ENCODE measurements at regions not wholly inside any gene's neighbourhood (a gene's known extent, or its start where the extent isn't known, plus 50 kb on each side); places are given as distances from the start of the nearest gene placed in this dataset.
"Not testable (repeated sequence)": the region's sequence is repeated elsewhere in the genome, so short reads cannot be mapped to it uniquely, and the experiment has no call there.

DNA sequence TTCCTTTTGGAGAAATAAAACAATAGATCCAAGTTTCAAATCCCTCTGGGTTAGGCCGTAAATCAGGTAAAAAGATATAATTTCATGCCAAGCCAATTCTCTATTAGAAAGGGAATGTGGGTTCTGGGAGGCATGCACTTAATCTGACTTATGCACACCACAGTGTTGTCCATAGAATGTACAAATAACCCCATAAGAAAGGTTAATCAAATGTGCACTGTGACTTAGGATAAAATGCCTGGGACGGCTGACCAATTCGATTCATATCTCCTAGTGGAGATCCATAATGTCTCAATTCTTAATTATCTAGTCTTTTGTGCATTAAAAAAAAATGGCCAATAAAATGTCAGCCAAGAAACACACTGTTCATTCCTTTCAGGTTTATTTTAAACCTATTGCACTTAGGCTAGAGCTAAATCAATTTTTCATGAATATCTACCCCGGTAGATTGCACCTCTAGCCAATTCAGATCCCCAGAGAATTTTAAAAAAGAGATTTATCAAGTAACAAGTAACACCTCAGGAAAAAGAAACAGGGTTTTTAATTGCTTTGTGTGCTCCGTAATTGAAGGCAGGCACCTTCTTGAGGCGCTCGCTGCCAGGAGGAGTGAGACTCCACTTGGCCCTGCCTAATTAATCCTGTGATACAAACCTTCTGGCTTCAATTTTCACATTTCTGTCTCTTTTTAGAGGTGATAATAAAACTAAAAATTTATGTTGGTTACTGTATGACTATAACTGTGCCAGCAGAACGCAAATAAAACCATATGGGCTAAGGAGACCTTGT lies 265.1 kb downstream of the ETV1 start:
- H3K27ac ChIP-seq: no peak overlapping the region
- TF ChIP-seq, protein P1, sequence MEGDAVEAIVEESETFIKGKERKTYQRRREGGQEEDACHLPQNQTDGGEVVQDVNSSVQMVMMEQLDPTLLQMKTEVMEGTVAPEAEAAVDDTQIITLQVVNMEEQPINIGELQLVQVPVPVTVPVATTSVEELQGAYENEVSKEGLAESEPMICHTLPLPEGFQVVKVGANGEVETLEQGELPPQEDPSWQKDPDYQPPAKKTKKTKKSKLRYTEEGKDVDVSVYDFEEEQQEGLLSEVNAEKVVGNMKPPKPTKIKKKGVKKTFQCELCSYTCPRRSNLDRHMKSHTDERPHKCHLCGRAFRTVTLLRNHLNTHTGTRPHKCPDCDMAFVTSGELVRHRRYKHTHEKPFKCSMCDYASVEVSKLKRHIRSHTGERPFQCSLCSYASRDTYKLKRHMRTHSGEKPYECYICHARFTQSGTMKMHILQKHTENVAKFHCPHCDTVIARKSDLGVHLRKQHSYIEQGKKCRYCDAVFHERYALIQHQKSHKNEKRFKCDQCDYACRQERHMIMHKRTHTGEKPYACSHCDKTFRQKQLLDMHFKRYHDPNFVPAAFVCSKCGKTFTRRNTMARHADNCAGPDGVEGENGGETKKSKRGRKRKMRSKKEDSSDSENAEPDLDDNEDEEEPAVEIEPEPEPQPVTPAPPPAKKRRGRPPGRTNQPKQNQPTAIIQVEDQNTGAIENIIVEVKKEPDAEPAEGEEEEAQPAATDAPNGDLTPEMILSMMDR (IDR thresholded peaks at IDR 0.05): no peak
- TF ChIP-seq ZFX (IDR thresholded peaks at IDR 0.05; ENCODE audit: borderline replicate concordance): no peak

DNA sequence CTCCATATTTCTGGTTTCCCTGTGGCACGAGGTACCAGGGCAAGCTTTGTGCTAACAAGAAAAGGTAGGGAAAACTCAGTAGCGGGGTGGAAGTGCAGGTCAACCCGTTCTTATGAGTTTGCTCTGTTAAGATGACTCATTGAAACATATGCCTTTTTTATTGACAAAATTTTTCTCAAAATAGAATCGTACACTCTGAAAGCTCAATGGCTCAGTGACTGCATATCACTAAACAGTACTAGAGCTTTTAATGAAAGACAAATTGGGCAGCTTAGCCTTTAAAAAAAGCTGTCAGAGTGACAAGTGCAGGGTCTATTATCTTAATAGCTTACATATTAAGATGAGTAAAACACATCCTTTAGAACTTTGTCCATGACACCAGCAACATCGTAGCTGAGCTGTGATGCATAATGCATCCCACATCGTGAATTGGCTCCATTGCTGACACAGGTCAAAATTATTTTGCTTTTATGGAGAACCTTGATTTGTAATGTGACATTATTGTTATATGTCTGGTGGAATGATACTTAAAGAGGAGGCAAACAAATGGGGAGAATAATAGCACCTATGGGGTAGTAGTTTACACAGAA lies 264.4 kb downstream of the ETV1 start:
- TF ChIP-seq, protein P1 (IDR thresholded peaks at IDR 0.05): no peak
- no peak for TF ChIP-seq ZFX (IDR thresholded peaks at IDR 0.05; ENCODE audit: borderline replicate concordance)
- no peak overlapping the region for H3K27ac ChIP-seq

DNA sequence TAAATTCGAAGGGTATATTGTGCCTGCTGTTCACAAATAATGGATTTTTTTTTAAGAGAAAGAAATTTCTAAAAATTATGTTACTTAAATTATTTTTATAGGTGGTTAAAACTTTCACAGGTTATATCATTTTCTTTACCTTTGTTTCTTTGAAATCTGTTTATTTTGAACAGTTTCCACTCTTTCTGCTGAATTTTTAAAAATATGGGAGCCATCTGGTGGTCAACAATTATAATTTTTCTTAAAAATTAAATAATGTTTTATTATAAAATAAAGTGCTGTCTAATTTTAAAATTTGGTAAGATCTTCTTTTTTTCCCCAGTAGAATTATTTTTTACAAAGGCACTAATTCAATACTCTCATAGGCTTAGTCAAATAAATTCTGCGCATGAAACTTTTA lies 263.9 kb downstream of the ETV1 start:
- no peak overlapping the region for H3K27ac ChIP-seq
- TF ChIP-seq, protein P1 (IDR thresholded peaks at IDR 0.05): peak; percentile 27
- no peak for TF ChIP-seq ZFX (IDR thresholded peaks at IDR 0.05; ENCODE audit: borderline replicate concordance)

DNA sequence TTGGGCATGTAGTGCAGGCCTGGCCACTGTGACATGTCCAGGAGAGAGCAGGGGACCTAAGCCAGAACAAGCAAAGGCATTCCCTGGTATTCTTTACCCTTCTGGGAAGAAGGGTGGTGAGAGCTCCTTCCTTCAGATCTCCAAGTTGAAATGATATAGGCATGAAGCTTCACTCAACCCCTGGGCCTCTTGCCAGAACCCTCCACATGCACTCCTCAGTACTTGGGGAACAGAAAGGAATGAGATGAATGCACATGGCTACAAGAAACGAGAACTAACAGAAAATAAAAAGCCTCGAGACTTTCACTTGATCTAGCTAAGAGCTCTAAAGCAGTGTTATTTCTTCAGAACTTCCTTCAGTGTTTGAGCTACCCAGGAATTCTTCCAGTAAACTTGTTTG lies 262.2 kb downstream of the ETV1 start:
- H3K27ac ChIP-seq: no peak overlapping the region
- TF ChIP-seq, protein P1 (IDR thresholded peaks at IDR 0.05): no peak
- no peak for TF ChIP-seq ZFX (IDR thresholded peaks at IDR 0.05; ENCODE audit: borderline replicate concordance)

DNA sequence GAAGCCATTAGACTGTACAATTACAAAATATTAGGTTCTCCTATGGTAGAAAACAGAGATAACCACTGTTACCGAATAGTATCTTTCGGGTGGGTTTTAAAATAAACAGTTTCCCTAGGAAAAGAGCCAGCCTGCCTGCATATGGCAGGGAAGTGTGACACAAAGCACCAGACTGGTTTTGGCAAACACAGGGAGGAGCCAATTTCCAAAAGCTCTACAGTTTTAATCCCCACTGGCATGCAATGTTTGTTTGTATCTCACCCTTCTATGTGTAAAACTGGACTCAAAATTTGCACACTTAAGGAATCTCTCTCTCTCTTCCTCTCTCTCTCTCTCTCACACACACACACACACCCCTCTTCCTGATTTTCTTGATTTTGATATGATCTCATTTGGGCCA lies 261.7 kb downstream of the ETV1 start:
- no peak overlapping the region for H3K27ac ChIP-seq
- TF ChIP-seq, protein P1 (IDR thresholded peaks at IDR 0.05): no peak
- TF ChIP-seq ZFX (IDR thresholded peaks at IDR 0.05; ENCODE audit: borderline replicate concordance): no peak

DNA sequence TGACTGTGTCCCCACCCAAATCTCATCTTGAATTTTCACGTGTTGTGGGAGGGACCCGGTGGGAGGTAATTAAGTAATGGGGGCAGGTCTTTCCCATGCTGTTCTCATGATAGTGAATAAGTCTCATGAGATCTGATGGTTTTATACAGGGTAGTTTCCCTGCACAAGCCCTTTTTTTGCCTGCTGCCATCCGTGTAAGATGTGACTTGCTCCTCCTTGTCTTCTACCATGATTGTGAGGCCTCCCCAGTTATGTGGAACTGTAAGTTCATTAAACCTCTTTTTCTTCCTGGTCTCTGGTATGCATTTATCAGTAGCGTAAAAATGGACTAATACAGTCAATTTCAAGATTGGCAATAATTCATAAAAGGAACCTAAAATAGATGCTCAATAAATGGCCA lies 261.0 kb downstream of the ETV1 start:
- H3K27ac ChIP-seq: not testable (repeated sequence)

DNA sequence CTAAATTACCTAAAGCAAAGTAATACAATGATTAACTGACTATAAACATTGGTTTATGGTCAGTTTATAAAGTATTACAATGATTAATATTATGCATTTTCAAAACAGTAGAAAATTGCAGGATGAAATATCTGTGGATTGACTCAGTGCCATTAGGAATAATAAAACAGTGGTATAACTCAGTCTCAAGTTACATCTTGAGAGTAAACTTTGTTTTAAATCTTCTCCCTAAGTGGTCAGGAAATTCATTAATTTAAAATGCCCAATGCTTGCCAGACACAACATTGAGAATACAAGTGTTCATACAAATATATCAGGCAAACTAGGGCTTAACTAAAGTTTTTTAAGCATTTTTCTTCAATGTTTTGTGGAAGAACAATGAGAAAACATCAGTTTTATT lies 257.8 kb downstream of the ETV1 start:
- no peak overlapping the region for H3K27ac ChIP-seq

More for the DNA sequence above, 257.8 kb downstream of the ETV1 start:
- no peak for TF ChIP-seq ZFX (IDR thresholded peaks at IDR 0.05; ENCODE audit: borderline replicate concordance)
- TF ChIP-seq, protein P1 (IDR thresholded peaks at IDR 0.05): no peak

All from 22Rv1 (cell line).